Ectodermal cell (in vitro differentiated cells): ENCODE measurements at regions not wholly inside any gene's neighbourhood (a gene's known extent, or its start where the extent isn't known, plus 50 kb on each side); places are given as distances from the start of the nearest gene placed in this dataset.

ENCODE experiments used
- H3K27ac ChIP-seq: 2 replicates; pipeline ENCODE4 v1.7.0; 2013; ENCODE audit warnings: mild to moderate bottlenecking, low read depth, low read length; ENCODE audit not compliant: insufficient read depth, poor library complexity, severe bottlenecking
- H3K27me3 ChIP-seq: 2 replicates; pipeline ENCODE4 v1.7.0; 2013; ENCODE audit warnings: mild to moderate bottlenecking, low read length; ENCODE audit not compliant: insufficient read depth, control insufficient read depth, poor library complexity, severe bottlenecking
- H3K36me3 ChIP-seq: one replicate; pipeline ENCODE4 v1.7.0; 2013; ENCODE audit warnings: low read length; ENCODE audit not compliant: control insufficient read depth, insufficient read depth
- H3K4me1 ChIP-seq: one replicate; pipeline ENCODE4 v1.7.0; 2013; ENCODE audit warnings: low read length; ENCODE audit not compliant: control insufficient read depth, insufficient read depth
- H3K4me3 ChIP-seq: 2 replicates; pipeline ENCODE4 v1.7.0; 2013; ENCODE audit warnings: low read depth, low read length, control low read depth; ENCODE audit not compliant: insufficient read depth
- H3K9me3 ChIP-seq: 2 replicates; pipeline ENCODE4 v1.7.0; 2013; ENCODE audit warnings: mild to moderate bottlenecking, low read length, moderate library complexity; ENCODE audit not compliant: control insufficient read depth
- WGBS, 2 experiments: methylation state at CpG; one replicate each; pipeline ENCODE4 v1.1.7; 2013; ENCODE audit warnings: missing lambda C conversion rate in 2 of 2; 5-methylcytosine and 5-hydroxymethylcytosine counted together

DNA sequence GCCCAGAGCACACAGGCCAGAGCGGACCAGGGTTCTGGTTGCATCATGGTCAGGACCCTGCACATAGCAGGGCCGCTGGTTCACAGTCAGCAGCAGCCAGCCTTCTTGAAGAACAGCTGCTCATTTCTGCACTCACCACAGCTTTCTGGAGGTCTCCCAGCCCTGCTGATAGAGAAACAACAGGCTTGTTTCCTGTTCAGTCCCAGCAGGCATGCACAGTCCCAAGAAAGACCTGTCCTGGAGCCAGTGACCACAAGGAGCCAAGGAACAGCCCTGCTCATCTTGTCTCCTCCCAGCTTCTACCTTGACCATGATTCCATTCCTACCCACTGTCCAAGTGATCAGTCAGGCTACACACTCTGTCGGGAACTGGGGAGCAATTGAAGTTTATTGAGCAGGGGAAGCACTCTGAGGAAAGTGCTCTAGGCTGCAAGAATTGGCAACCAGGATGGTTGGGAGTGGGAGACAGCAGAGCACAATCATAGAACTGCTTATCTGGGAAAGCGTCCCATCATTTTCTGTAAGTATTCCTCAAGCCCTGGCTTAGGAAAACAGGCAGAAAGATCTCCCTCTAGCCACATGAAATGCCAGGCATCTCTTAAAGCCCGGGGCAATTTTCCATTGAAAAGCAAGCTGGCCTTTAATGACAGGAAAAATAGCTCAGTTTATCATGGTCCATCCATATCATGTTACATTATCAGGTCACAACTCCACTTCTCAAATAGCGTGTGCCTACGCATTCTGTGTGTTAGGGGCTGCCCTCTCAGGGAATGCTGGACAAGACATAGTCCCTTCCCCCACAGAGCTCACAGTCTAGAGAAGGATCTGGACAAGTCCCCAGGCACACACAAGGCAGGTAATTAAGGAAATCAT, 155.4 kb upstream of the FOXF1 start:
- H3K27me3 ChIP-seq: no peaks in the 10 kb centered on the region
- no peak overlapping the region for H3K4me3 ChIP-seq
- H3K27ac ChIP-seq: no peak overlapping the region
- H3K9me3 ChIP-seq: no peaks in the 10 kb centered on the region
- H3K36me3 ChIP-seq: no peaks in the 10 kb centered on the region
- WGBS, 2 experiments: 89 to 91% methylated on average over 7 of the region's 7 CpGs
- H3K4me1 ChIP-seq: no peaks in the 10 kb centered on the region

DNA sequence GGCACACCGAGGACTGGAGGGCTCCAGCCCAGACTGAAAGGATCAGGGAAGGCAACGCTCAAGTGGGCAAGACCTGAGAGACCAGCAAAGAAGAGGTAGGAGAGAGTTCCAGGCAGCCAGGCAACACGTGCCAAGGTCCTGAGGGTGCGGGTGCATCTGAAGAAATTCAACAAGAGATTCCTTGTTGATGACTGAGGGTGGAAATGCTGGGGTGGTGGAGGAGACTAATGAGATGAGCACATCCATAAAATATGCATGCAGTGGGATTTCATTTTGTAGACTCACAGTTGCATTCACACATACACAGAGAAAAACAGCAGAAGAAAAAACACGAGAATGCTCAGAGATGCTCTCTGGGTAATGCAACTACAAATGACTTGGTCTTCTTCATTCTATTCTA, 154.8 kb upstream of the FOXF1 start:
- Histone ChIP-seq H3K9me3 (no peaks in the 10 kb centered on the region), H3K36me3 (no peaks in the 10 kb centered on the region), H3K27ac (no peak overlapping the region), H3K27me3 (no peaks in the 10 kb centered on the region), H3K4me3 (no peak overlapping the region), H3K4me1 (no peaks in the 10 kb centered on the region)
- 94 to 97% methylated on average over 5 of the region's 5 CpGs for WGBS, 2 experiments

DNA sequence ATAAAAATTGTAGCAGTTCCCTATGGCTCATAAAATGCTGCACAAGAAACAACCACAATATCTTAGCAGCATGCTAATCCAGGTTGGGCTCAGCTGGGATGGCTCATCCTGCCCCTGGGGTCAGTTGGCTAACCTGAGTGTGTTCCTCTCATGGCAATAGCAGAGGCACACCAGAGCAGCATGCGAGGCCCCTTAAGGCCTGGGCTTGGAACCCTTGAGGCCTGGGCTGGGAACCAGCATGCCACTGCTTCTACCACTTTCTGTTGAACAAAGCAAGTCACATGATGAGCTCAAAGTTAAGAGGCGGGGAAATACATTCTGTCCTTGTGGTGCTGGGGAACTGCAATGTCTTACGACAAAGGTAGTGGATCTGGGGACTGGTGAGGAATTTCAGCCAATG, 154.4 kb upstream of the FOXF1 start:
- H3K9me3 ChIP-seq: no peaks in the 10 kb centered on the region
- H3K27ac ChIP-seq: no peak overlapping the region
- no peaks in the 10 kb centered on the region for H3K4me1 ChIP-seq
- H3K36me3 ChIP-seq: no peaks in the 10 kb centered on the region
- no peaks in the 10 kb centered on the region for H3K27me3 ChIP-seq
- 94 to 95% methylated on average over 3 of the region's 3 CpGs for WGBS, 2 experiments
- H3K4me3 ChIP-seq: no peak overlapping the region

DNA sequence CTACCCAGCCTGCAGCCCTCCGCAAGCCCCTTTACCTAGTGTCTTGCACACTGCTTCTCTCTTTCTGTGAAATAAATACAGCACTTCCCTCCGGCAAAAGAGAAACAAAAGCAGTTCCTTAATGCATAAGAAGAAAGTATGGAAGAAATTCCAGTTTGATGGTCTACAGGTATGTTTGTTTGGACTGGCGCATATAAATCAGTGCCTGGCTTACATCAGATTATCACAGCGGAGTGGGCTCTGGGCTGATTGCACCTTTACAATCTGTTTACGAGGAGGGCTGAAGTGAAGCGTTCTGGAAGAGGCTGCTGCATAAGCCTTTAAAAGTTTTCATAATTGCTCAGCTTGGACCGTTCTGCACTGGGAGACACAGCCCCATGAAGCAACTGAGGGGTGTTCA, 153.5 kb upstream of the FOXF1 start:
- WGBS, 2 experiments: 94 to 96% methylated on average over 7 of the region's 7 CpGs
- Histone ChIP-seq H3K36me3 (no peaks in the 10 kb centered on the region), H3K4me3 (no peak overlapping the region), H3K4me1 (no peaks in the 10 kb centered on the region), H3K9me3 (no peaks in the 10 kb centered on the region), H3K27ac (no peak overlapping the region), H3K27me3 (no peaks in the 10 kb centered on the region)

DNA sequence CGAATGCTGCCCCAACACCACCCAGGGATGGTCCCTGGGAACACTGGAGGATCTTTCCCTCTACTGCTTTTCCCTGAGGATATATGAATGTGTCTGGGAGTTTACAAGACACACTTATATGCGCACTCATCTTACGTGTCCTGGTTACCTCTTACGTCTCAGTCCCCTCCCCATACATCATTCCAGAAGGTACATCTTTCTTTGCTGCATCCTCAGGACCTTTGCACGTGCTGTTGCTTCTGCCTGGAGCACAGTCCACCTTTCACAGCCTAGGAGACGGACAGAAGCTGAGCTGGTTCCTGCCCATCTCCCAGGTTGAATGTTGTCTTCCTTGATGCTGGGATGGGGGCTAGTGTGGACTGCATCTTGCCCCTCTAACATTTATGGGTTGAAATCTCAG, 153.0 kb upstream of the FOXF1 start:
- Histone ChIP-seq H3K36me3 (no peaks in the 10 kb centered on the region), H3K27ac (no peak overlapping the region), H3K4me1 (no peaks in the 10 kb centered on the region), H3K4me3 (no peak overlapping the region), H3K27me3 (no peaks in the 10 kb centered on the region), H3K9me3 (no peaks in the 10 kb centered on the region)
- whole genome bisulfite sequencing, 2 experiments: 89 to 93% methylated on average over 6 of the region's 6 CpGs

DNA sequence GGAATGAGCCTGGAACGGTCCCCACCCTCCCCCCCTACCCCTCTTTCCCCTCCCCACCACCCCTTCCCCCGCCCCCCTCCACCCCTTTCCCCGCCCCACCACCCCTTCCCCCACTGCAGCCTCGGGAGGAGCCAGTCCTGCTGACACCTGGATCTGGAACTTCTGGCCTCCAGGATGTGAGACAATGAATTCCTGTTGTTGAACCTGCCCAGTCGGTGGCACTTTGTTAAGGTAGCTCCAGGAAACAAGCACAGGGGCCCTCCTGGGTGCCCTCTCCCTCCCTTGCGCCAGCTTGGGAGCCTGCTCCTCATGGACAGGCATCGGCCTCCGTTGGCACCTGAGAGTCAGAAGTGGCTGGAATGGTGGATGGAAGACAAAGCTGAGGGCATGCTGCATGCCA, 152.4 kb upstream of the FOXF1 start:
- no peaks in the 10 kb centered on the region for H3K36me3 ChIP-seq
- H3K4me1 ChIP-seq: no peaks in the 10 kb centered on the region
- H3K4me3 ChIP-seq: no peak overlapping the region
- no peaks in the 10 kb centered on the region for H3K27me3 ChIP-seq
- H3K27ac ChIP-seq: no peak overlapping the region
- H3K9me3 ChIP-seq: no peaks in the 10 kb centered on the region
- 62 to 63% methylated on average over 5 to 6 of the region's 8 CpGs for WGBS, 2 experiments

DNA sequence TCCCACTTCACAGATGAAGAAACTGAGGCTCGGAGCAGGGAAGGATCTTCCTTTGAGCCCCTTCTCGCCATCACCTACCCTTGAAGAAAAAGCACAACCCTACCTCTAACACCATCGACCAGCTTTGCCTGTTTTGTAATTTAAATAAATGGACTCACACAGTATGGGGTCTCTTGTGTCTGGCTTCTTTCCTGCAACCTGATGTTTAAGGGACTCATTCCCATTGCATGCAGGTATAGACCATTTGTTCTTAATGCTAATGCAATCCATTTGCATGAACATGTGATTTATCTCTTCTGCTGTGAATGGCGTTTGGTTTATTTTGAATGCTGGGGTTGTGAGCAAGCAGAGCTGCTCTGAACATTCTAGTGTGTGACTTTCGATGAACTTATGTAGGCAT, 150.8 kb upstream of the FOXF1 start:
- 63% methylated on average over 5 of the region's 5 CpGs for WGBS, 2 experiments
- no peaks in the 10 kb centered on the region for H3K4me1 ChIP-seq
- no peaks in the 10 kb centered on the region for H3K27me3 ChIP-seq
- H3K4me3 ChIP-seq: no peak overlapping the region
- H3K27ac ChIP-seq: no peak overlapping the region
- H3K36me3 ChIP-seq: no peaks in the 10 kb centered on the region
- no peaks in the 10 kb centered on the region for H3K9me3 ChIP-seq

DNA sequence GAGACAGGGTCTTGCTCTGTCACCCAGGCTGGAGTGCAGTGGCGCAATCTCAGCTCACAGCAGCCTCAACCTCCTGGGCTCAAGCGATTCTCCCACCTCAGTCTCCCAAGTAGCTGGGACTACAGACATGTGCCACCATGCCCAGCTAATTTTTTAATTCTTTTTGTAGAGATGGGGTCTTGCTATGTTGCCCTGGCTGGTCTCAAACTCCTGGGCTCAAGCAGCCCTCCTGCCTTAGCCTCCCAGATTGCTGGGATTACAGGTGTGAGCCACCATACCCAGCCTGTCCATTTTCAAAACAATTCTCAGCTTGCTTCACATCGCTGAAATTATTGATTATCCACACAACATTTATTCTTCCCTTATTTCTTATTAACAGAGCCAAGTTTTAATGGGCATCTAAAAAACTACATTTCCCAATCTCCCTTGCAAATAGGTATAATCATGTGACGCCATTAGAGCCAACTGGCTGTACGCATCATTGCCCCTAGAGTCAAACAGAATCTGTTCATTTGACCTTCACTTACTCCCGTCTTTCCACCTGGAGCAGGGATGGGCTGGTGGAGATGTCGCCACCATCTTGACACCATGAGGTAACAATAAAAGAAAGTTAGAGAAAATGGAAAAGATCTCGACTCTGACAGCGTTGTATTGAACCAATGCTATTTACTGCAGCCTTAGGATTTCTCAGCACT, 148.0 kb upstream of the FOXF1 start:
- Histone ChIP-seq H3K9me3 (no peaks in the 10 kb centered on the region), H3K4me1 (no peaks in the 10 kb centered on the region), H3K27me3 (no peaks in the 10 kb centered on the region), H3K27ac (no peak overlapping the region), H3K36me3 (no peaks in the 10 kb centered on the region), H3K4me3 (no peak overlapping the region)
- 88 to 90% methylated on average over 9 of the region's 9 CpGs for WGBS, 2 experiments

DNA sequence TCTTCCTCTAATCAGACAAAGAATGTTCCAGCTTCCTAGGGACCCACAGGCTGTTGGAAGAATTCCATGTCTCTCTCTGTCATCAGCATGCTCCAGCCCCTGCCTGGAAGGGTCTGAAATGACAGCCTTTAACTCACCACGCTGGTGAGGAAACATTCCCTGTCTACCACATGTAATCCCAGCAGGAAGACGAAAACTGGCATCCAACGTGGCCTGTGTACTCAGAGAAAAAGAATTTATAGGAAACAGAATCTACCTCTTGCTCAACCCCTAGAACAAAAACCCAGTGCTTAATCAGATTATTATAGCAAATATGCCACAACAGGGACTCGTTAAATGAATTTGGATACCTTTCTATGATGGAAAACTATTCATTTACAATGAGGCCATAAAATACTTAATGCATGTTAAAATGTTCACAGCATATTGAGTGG, 147.3 kb upstream of the FOXF1 start:
- H3K27me3 ChIP-seq: no peaks in the 10 kb centered on the region
- H3K27ac ChIP-seq: no peak overlapping the region
- H3K4me1 ChIP-seq: no peaks in the 10 kb centered on the region
- WGBS, 2 experiments: 76 to 83% methylated on average over 3 of the region's 4 CpGs
- H3K36me3 ChIP-seq: no peaks in the 10 kb centered on the region
- no peak overlapping the region for H3K4me3 ChIP-seq
- H3K9me3 ChIP-seq: no peaks in the 10 kb centered on the region

DNA sequence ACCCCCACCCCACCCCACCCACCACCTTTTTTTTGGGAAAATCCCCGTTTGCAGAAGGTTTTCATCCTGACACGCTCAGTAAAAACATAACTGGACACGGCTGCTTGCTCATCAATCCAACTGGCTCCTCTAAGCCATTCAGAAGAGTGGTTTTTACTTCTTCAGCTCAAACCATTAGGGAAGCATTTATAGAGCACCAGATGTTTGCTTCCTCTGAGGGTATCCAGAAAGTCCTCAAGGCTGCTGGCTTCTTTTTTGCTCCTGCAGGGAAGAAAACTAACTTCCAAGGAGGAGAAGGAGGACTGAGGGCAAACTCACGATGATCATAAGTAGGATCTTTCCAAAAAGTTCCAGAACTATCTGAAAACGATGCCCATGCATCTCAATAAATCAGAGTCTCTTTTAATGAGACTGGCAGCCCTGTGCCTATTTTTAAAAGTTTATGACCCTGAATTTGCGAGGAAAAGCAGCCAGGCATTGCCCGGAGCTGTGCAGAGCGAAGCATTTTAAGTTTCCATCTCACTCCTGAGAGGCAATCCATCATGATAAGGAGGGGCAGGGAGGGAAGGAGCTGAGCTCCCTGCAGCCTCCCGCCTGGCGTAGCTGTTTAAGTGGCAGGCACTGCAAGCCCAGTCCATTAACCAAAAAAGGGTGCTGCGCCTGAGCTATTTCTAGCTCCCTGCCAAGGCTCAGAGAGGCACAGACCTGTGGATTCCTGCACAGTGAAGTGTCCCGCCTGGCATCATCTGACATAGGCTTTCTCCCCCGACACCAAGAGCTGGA, 146.3 kb upstream of the FOXF1 start:
- Histone ChIP-seq H3K27me3 (no peaks in the 10 kb centered on the region), H3K27ac (no peak overlapping the region), H3K4me1 (no peaks in the 10 kb centered on the region), H3K4me3 (no peak overlapping the region), H3K9me3 (no peaks in the 10 kb centered on the region), H3K36me3 (no peaks in the 10 kb centered on the region)
- 86 to 90% methylated on average over 13 of the region's 13 CpGs for WGBS, 2 experiments
